Dedifferentiated amniotic fluid mesenchymal stem cell (primary cell): ENCODE measurements at regions not wholly inside any gene's neighbourhood (a gene's known extent, or its start where the extent isn't known, plus 50 kb on each side); places are given as distances from the start of the nearest gene placed in this dataset.

Experiments used
- DNase-seq: peaks from one replicate; pipeline ENCODE4 v3.0.0-alpha.2; 2016; ENCODE audit errors: extremely low spot score

DNA sequence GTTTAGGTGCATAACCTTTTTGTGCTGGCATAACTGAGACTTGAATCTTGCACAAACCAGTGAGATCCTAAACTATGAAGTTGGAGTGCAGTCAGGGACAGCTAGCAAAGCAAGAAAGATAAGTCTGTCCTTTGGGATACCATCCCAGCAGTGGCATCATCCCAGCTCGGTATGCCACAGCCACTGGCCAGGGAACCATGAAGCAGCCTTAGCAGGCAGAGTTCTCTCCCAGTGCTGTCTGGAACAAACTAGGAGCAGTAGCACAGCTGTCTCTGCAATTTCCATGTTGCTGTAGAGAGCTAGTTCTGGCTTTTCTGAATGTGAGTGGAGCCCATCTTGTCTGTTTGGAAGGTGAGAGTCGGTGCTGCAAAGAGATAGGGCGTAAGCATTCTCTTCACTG is 130.3 kb downstream of the DTWD1 start:
- DNase-seq, result no peak

DNA sequence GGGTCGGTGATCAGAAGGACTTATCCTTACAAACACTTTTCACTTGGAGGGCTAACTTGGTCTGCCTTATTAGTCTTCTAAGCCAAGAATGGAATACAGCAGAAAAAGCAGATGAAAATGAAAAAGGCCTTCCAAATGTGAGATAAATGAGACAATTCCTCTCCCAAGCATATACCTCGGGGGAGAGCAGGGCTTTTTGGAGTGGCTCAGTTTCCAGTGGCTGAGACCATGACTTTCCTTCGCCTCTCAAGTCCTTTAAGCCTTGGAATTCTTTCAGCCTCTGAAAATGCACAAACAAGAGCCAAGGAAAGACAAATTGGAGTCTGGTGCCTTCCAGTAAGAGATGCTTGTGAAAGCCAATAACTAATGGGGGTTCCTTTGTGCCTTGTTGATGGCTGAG is 130.9 kb downstream of the DTWD1 start:
- no peak for DNase-seq

DNA sequence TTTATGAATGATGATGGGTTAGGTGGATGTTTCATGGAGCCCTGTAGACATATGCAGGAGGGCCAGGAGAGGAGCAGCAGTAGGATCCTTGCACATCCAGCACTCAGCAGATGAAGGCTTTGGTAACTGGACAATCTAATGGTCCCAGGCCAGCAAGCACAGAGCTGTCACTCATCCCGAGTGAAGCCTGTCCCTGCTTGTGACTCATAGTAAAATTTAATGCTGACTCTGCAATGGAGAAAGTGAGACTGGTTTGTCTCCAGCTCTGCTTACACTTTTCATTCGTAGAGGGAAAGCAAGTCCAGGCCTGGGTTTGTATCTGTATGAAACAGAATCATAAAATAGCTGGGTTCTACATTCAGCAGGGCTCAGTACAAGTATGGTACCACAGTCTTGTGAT is 131.7 kb downstream of the DTWD1 start:
- DNase-seq, result no peak

DNA sequence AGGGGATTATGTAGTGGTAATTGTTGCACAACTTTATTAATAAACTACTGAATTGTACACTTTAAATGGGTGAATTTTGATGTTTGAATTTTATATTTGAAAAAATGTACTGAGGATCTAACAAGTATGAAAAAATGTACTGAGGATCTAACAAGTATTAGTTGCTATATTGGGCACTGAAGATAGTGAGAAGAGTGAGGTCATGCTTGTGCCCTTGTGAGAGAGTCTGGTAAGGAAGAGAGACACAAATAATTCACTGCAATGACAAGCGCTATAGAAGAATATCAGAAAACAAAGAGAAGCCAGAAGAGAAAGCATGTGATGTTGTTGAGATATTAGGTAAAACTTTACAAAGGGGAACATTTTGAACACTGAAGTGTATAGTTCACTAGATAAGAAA is 137.6 kb downstream of the DTWD1 start:
- no peak for DNase-seq

DNA sequence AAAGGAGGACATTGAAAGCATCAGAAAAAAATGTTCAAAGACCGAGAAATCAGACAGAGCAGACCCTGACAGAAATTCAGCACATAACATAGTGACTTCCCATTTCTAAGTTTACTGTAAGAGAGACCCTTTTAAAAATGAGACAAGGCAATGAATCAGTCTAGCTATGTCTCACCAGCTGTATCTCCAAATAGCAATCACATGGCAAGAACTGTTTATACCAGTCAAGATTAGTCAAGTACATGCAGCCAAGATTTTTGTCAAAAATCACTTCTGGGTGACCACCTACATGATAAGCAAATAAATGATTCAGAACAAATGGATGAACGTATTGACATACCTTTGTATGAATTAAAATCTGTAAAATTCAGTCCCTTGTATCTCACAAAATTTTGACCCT is 138.0 kb downstream of the DTWD1 start:
- no peak for DNase-seq

DNA sequence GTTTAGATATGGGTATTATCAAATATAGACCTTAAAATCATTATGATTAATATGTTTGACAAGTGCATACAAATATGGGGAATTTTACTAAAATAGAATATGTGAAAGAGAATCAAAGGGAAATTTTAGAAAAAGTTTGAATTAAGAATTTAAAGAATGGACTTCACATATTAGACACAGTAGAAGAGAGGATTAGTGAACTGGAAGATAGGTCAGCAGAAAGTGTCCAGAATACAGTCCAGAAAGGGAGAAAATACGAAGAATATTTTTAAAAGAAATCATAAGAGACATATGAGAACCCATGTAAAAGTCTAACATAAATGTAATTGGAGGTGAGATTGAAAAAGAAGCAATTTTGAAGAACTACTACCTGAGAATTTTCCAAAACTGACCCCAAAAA is 139.9 kb downstream of the DTWD1 start:
- DNase-seq, result no peak

DNA sequence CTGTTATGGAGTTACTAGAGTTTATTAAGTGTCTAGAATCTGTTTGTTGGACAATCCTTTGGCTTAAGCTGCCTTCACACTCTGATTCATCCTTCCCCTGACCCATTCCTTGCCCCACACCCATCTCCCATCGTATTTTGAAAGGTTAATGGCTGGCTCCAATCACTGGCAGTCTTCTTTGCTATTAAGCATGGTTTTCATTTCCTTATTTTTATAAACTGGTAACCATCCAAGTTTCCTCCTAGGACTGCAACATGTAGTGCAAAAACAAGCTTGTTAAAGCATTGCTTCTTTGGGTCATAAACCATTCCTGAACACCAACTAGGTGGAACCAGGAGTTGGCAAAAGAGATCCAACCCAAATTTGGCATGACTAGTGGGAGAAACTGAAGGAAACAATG is 148.4 kb downstream of the DTWD1 start:
- DNase-seq, result no peak

DNA sequence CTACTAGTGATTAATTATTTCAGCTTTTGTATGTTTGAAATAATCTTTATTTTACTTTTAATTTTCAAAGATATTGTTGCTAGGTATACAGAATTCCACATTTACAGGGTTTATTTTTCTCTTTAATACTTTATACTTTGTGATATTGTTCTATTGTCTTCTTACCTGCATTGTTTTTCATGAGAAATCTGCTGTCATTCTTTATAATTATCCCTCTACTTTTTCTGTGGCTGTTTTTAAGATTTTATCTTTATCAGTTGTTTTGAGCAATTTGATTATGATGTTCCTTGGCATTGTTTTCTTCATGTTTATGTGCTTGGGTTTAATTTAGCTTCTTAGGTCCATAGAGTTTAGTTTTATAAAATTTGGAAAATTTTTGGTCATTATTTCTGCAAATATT is 168.6 kb downstream of the DTWD1 start:
- DNase-seq, result no peak

DNA sequence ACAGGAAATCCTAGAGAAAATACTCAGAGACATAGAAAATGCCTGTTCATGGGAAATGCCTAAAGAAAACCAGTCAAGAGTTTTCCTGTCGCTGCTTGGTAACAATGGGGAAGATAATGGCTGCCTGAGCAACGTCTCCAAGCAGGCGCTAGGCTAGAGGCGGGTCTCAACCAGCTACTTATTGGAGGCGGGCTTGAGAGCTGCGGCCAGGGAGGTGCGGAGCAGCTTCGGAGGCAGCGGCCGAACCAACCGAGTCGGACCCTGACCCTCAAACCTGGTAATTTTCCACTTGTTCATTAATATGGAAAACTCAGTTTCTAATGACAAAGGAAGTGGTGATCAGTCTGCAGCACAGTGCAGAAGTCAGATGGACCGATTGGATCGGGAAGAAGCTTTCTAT is 173.1 kb downstream of the DTWD1 start:
- DNase-seq, result no peak

DNA sequence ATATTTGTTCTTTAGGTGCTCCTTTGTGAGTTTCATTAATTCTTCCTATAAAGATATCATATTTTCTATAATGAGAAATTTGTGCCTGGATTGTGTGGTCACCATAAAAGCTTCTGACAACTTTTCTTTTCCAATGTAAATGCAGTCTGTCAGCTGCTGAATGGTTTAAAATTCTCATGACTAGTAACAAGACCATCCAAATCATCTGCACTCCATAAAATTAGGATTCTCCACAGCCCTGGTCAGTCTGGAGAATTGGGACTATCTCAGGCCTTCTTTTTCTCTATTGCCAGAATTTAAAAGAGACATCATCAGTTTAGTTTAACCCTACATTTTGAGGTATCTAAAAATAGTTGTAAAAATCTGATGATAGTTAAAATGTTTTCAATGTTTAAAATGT is 180.9 kb downstream of the DTWD1 start:
- DNase-seq, result no peak
